Mesenchymal stem cell (in vitro differentiated cells and primary cell): ENCODE measurements at regions not wholly inside any gene's neighbourhood (a gene's known extent, or its start where the extent isn't known, plus 50 kb on each side); places are given as distances from the start of the nearest gene placed in this dataset.

ENCODE experiments used
- DNase-seq: peaks from one replicate; pipeline ENCODE4 v3.0.0-alpha.2; 2013
- H2AFZ ChIP-seq: one replicate; pipeline ENCODE4 v1.6.1; 2013; ENCODE audit warnings: low read depth, mild to moderate bottlenecking, control low read depth, inconsistent platforms, low read length, moderate library complexity
- H2AK5ac ChIP-seq: 2 replicates; pipeline ENCODE4 v1.6.1; 2013; ENCODE audit warnings: low read length, moderate library complexity, mild to moderate bottlenecking, inconsistent platforms; ENCODE audit not compliant: severe bottlenecking
- H2BK120ac ChIP-seq: one replicate; pipeline ENCODE4 v1.6.1; 2013; ENCODE audit warnings: low read depth, mild to moderate bottlenecking, inconsistent platforms, low read length, moderate library complexity
- H2BK12ac ChIP-seq, 2 experiments: one replicate each; pipeline ENCODE4 v1.6.1; 2013; ENCODE audit warnings: inconsistent platforms in 2 of 2, low read length in 2 of 2, mild to moderate bottlenecking in 2 of 2, moderate library complexity in 2 of 2, control low read depth in 1 of 2
- H2BK15ac ChIP-seq: one replicate; pipeline ENCODE4 v1.6.1; 2013; ENCODE audit warnings: mild to moderate bottlenecking, low read depth, inconsistent platforms; ENCODE audit not compliant: poor library complexity, severe bottlenecking
- H2BK5ac ChIP-seq: 2 replicates; pipeline ENCODE4 v1.6.1; 2013; ENCODE audit warnings: low read depth, mild to moderate bottlenecking, low read length, control low read depth, inconsistent platforms; ENCODE audit not compliant: poor library complexity, severe bottlenecking
- H3K14ac ChIP-seq, 2 experiments: one replicate each; pipeline ENCODE4 v1.6.1; 2013; ENCODE audit warnings: inconsistent platforms in 2 of 2, low read length in 2 of 2, control low read depth in 1 of 2, mild to moderate bottlenecking in 1 of 2, moderate library complexity in 1 of 2
- H3K18ac ChIP-seq, 2 experiments: one replicate each; pipeline ENCODE4 v1.6.1; 2013; ENCODE audit warnings: inconsistent platforms in 2 of 2, low read length in 2 of 2, control low read depth in 1 of 2, low read depth in 1 of 2, mild to moderate bottlenecking in 1 of 2
- H3K23ac ChIP-seq, 2 experiments: one replicate each; pipeline ENCODE4 v1.6.1; 2013; ENCODE audit warnings: inconsistent platforms in 2 of 2, low read length in 2 of 2, mild to moderate bottlenecking in 2 of 2, moderate library complexity in 2 of 2, control low read depth in 1 of 2
- H3K27ac ChIP-seq: 2 replicates; pipeline ENCODE4 v1.5.1; 2013; ENCODE audit warnings: mild to moderate bottlenecking, moderate library complexity, low read length, control low read depth, inconsistent platforms; ENCODE audit not compliant: poor library complexity, severe bottlenecking
- H3K27me3 ChIP-seq, 2 experiments: 2 replicates each; pipeline versions ENCODE4 v1.6.1 to v1.7.0; 2013; ENCODE audit warnings: low read length in 2 of 2, mild to moderate bottlenecking in 2 of 2, moderate library complexity in 2 of 2, control low read depth in 1 of 2, inconsistent platforms in 1 of 2; ENCODE audit not compliant: control insufficient read depth in 1 of 2, insufficient read depth in 1 of 2
- H3K36me3 ChIP-seq, 2 experiments: 2 replicates each; pipeline versions ENCODE4 v1.6.1 to v1.7.0; 2013; ENCODE audit warnings: low read length in 2 of 2, control low read depth in 1 of 2, inconsistent platforms in 1 of 2, low read depth in 1 of 2, mild to moderate bottlenecking in 1 of 2; ENCODE audit not compliant: insufficient read depth in 2 of 2, control insufficient read depth in 1 of 2
- H3K4ac ChIP-seq, 2 experiments: one replicate each; pipeline ENCODE4 v1.6.1; 2013; ENCODE audit warnings: inconsistent platforms in 2 of 2, low read length in 2 of 2, mild to moderate bottlenecking in 2 of 2, moderate library complexity in 2 of 2, control low read depth in 1 of 2, low read depth in 1 of 2
- H3K4me1 ChIP-seq: 2 replicates; pipeline ENCODE4 v1.6.1; 2013; ENCODE audit warnings: low read depth, low read length, control low read depth; ENCODE audit not compliant: control insufficient read depth, insufficient read depth
- H3K4me2 ChIP-seq: 2 replicates; pipeline ENCODE4 v1.6.1; 2013; ENCODE audit warnings: low read length, mild to moderate bottlenecking, inconsistent platforms; ENCODE audit not compliant: poor library complexity, severe bottlenecking
- H3K4me3 ChIP-seq, 2 experiments: 2 replicates each; pipeline versions ENCODE4 v1.5.1 to v1.7.0; 2013; ENCODE audit warnings: low read length in 2 of 2, mild to moderate bottlenecking in 2 of 2, control low read depth in 1 of 2, low read depth in 1 of 2; ENCODE audit not compliant: insufficient read depth in 1 of 2
- H3K79me1 ChIP-seq: replicated peaks from 2 replicates; pipeline ENCODE4 v1.6.1; 2013; ENCODE audit warnings: mild to moderate bottlenecking, control low read depth, low read length, inconsistent platforms; ENCODE audit not compliant: poor library complexity, severe bottlenecking
- H3K9ac ChIP-seq: 2 replicates; pipeline ENCODE4 v1.7.0; 2013; ENCODE audit warnings: mild to moderate bottlenecking, low read length, moderate library complexity
- H3K9me3 ChIP-seq: 2 replicates; pipeline ENCODE4 v1.7.0; 2013; ENCODE audit warnings: mild to moderate bottlenecking, low read length; ENCODE audit not compliant: control insufficient read depth
- H4K8ac ChIP-seq: one replicate; pipeline ENCODE4 v1.6.1; 2013; ENCODE audit warnings: inconsistent platforms, mild to moderate bottlenecking, low read length, moderate library complexity
- H4K91ac ChIP-seq: one replicate; pipeline ENCODE4 v1.6.1; 2013; ENCODE audit warnings: mild to moderate bottlenecking, low read length, inconsistent platforms
- WGBS: methylation state at CpG from one replicate; pipeline ENCODE4 v1.1.7; 2013; ENCODE audit warnings: mixed read lengths; 5-methylcytosine and 5-hydroxymethylcytosine counted together

GRCh38 chr3:148083526-148084182 is 614.0 kb upstream of the AGTR1 start:
- H3K18ac ChIP-seq = no peak overlapping the region
- H3K9ac ChIP-seq = no peak overlapping the region
- no peaks in the 10 kb centered on the region for H3K27me3 ChIP-seq
- H3K79me1 ChIP-seq = no peaks in the 10 kb centered on the region
- no peak overlapping the region for H3K23ac ChIP-seq
- H3K14ac ChIP-seq = no peak overlapping the region
- no peak overlapping the region for H2BK15ac ChIP-seq
- H3K9me3 ChIP-seq = no peaks in the 10 kb centered on the region
- H4K91ac ChIP-seq = no peak overlapping the region
- no peaks in the 10 kb centered on the region for H3K4me1 ChIP-seq
- no peak overlapping the region for H3K4me3 ChIP-seq
- H3K36me3 ChIP-seq = no peaks in the 10 kb centered on the region
- H2BK5ac ChIP-seq = no peak overlapping the region
- DNase-seq = no peak
- H2AK5ac ChIP-seq = no peak overlapping the region
- no peak overlapping the region for H2BK12ac ChIP-seq
- no peak overlapping the region for H4K8ac ChIP-seq
- no peak overlapping the region for H3K4ac ChIP-seq
- H2AFZ ChIP-seq = no peak overlapping the region
- no peak overlapping the region for H2BK120ac ChIP-seq
- WGBS = 76% methylated on average over 7 of the region's 8 CpGs
- no peak overlapping the region for H3K27ac ChIP-seq
- no peak overlapping the region for H3K4me2 ChIP-seq

DNA sequence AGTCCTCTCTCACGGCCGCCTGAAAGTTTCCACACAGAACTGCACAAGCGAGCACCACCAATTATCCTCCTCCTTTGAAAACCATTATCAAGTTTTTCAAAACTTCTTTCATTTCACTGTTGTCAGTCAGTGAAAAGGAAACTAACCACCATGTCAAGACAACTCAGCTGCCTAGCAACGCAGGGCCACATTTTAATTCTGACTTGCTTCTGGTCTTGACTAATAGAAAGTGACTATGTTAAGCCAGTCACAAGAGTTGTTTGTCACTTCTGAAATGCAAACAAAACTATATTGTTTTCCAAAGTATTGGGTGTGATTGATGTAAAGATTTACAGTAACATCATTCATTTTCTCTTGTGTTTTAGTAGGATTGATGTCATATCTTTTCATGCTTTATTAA is 612.8 kb upstream of the AGTR1 start:
- Histone ChIP-seq H3K9me3 (no peaks in the 10 kb centered on the region), H3K4me3 (no peak overlapping the region), H2BK5ac (no peak overlapping the region), H3K4me1 (no peaks in the 10 kb centered on the region), H3K4ac (no peak overlapping the region), H3K23ac (no peak overlapping the region), H2BK12ac (no peak overlapping the region), H3K9ac (no peak overlapping the region), H3K18ac (no peak overlapping the region), H4K91ac (no peak overlapping the region), H3K27me3 (no peaks in the 10 kb centered on the region), H3K79me1 (no peaks in the 10 kb centered on the region), H2AFZ (no peak overlapping the region), H2BK15ac (no peak overlapping the region), H3K14ac (no peak overlapping the region), H3K4me2 (no peak overlapping the region), H4K8ac (no peak overlapping the region), H2AK5ac (no peak overlapping the region), H3K27ac (no peak overlapping the region), H2BK120ac (no peak overlapping the region), H3K36me3 (no peaks in the 10 kb centered on the region)
- WGBS = 65% methylated on average over 3 of the region's 4 CpGs
- no peak for DNase-seq

- WGBS = 98% methylated on average over 6 of the region's 6 CpGs
- H3K18ac ChIP-seq = no peak overlapping the region
- H2BK15ac ChIP-seq = no peak overlapping the region
- H3K4me1 ChIP-seq = no peaks in the 10 kb centered on the region
- H3K79me1 ChIP-seq = no peaks in the 10 kb centered on the region
- H3K9ac ChIP-seq = no peak overlapping the region
- H2AK5ac ChIP-seq = no peak overlapping the region
- no peak overlapping the region for H3K4me2 ChIP-seq
- no peak overlapping the region for H4K8ac ChIP-seq
- no peak overlapping the region for H3K23ac ChIP-seq
- H2BK5ac ChIP-seq = no peak overlapping the region
- H3K36me3 ChIP-seq = no peaks in the 10 kb centered on the region
- no peak for DNase-seq
- H3K9me3 ChIP-seq = no peaks in the 10 kb centered on the region
- H2BK120ac ChIP-seq = no peak overlapping the region
- peak overlapping the region; percentile 39 for H4K91ac ChIP-seq
- H3K4ac ChIP-seq = no peak overlapping the region
- H3K4me3 ChIP-seq = no peak overlapping the region
- H3K27ac ChIP-seq = no peak overlapping the region
- no peak overlapping the region for H2BK12ac ChIP-seq
- no peak overlapping the region for H2AFZ ChIP-seq
- H3K14ac ChIP-seq = no peak overlapping the region
- H3K27me3 ChIP-seq = no peaks in the 10 kb centered on the region
These were observed 609.9 kb upstream of the AGTR1 start for GRCh38 chr3:148087601-148088371.

- H2BK5ac ChIP-seq = no peak overlapping the region
- no peak overlapping the region for H2BK12ac ChIP-seq
- H3K23ac ChIP-seq = no peak overlapping the region
- no peaks in the 10 kb centered on the region for H3K27me3 ChIP-seq
- DNase-seq = no peak
- H2AK5ac ChIP-seq = no peak overlapping the region
- no peaks in the 10 kb centered on the region for H3K79me1 ChIP-seq
- no peak overlapping the region for H3K9ac ChIP-seq
- no peaks in the 10 kb centered on the region for H3K36me3 ChIP-seq
- H2BK120ac ChIP-seq = no peak overlapping the region
- no peak overlapping the region for H3K27ac ChIP-seq
- no peaks in the 10 kb centered on the region for H3K4me1 ChIP-seq
- no peak overlapping the region for H3K4me2 ChIP-seq
- no peak overlapping the region for H2BK15ac ChIP-seq
- no peak overlapping the region for H3K18ac ChIP-seq
- no peak overlapping the region for H2AFZ ChIP-seq
- H3K9me3 ChIP-seq = no peaks in the 10 kb centered on the region
- no peak overlapping the region for H3K4ac ChIP-seq
- no peak overlapping the region for H4K8ac ChIP-seq
- no peak overlapping the region for H3K14ac ChIP-seq
- H3K4me3 ChIP-seq = no peak overlapping the region
- H4K91ac ChIP-seq = no peak overlapping the region
These were observed 608.5 kb upstream of the AGTR1 start for GRCh38 chr3:148089171-148089570.
